Kidney (tissue), 13 donors: ENCODE measurements at regions not wholly inside any gene's neighbourhood (a gene's known extent, or its start where the extent isn't known, plus 50 kb on each side); places are given as distances from the start of the nearest gene placed in this dataset.

Experiments
- DNase-seq, 5 donors: peaks; one replicate each; pipeline ENCODE4 v3.0.0-alpha.2; 2013 to 2020
- FAIRE-seq: peaks from 2 replicates; lab custom pipeline; 2012; peaks lifted over from hg19 to GRCh38; lab: Jason Lieb, UNC
- H3K27ac ChIP-seq, 2 donors: one replicate each; pipeline ENCODE4 v1.7.0; 2013; ENCODE audit warnings: low read depth in 2 of 2, low read length in 2 of 2, inconsistent platforms in 1 of 2
- H3K27me3 ChIP-seq: one replicate; pipeline ENCODE4 v1.7.1; 2013; ENCODE audit warnings: low read length, inconsistent platforms; ENCODE audit not compliant: control insufficient read depth, insufficient read depth
- H3K36me3 ChIP-seq, 3 donors: one replicate each; pipeline versions ENCODE4 v1.7.0 to v1.7.1; 2013; ENCODE audit warnings: low read length in 3 of 3, control low read depth in 1 of 3, inconsistent platforms in 1 of 3; ENCODE audit not compliant: insufficient read depth in 3 of 3, control insufficient read depth in 2 of 3
- H3K4me1 ChIP-seq, 3 donors: one replicate each; pipeline versions ENCODE4 v1.7.0 to v1.7.1; 2013; ENCODE audit warnings: low read length in 3 of 3, inconsistent platforms in 1 of 3, low read depth in 1 of 3; ENCODE audit not compliant: control insufficient read depth in 2 of 3, insufficient read depth in 2 of 3
- H3K4me3 ChIP-seq, 3 donors: one replicate each; pipeline versions ENCODE4 v1.7.0 to v1.8.1; 2013; ENCODE audit warnings: low read length in 3 of 3, control low read depth in 1 of 3, inconsistent platforms in 1 of 3
- H3K9ac ChIP-seq, 3 donors: one replicate each; pipeline versions ENCODE4 v1.7.0 to v1.7.1; 2013; ENCODE audit warnings: low read length in 3 of 3, control low read depth in 1 of 3, inconsistent platforms in 1 of 3
- H3K9me3 ChIP-seq, 3 donors: one replicate each; pipeline versions ENCODE4 v1.7.0 to v1.7.1; 2013; ENCODE audit warnings: low read length in 3 of 3, control low read depth in 1 of 3, inconsistent platforms in 1 of 3; ENCODE audit not compliant: control insufficient read depth in 2 of 3, insufficient read depth in 1 of 3
- intact Hi-C: fragments of 100-400 bp; cut with DNase I; formaldehyde crosslinking; loops from one replicate; pipeline ENCODE4 v1.11.1; 2022
- TF ChIP-seq, protein P1 (sequence below): IDR thresholded peaks from 3 replicates; pipeline ENCODE4 v1.5.1; 2012; ENCODE audit warnings: mild to moderate bottlenecking, moderate library complexity, borderline replicate concordance; ENCODE audit not compliant: insufficient read depth; ENCODE audit errors: extremely low read depth
- donor health status: control.
- donor health status: control.
- donor health status: control.
- donor health status: control.
- donor health status: control.
- donor health status: DM: yes; HTN: yes; CAD: no.
- donor health status: Normal renal cell carcinoma (clear cell type).

DNA sequence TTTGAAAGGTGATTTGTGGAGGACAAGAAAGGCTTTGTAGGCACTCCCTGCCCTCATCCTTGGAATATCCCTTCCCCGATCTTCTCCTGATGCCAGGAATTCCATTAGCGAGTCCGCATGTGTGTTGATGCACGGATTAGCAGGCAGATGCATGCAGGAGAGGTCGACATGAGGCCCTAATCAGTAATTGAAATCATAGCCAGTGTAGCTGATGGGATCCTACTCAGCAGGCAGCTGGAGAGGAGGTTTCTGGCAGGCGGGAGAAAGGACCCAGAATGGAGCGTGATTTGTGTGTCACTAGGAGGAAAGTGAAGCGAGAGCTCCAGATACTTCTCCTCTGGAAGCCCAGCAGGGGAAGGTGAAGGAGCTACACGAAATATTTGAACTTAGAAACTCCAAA, 196.3 kb upstream of the CDH11 start:
- no peak for FAIRE-seq
- Histone ChIP-seq H3K4me1 (no peaks in the 10 kb centered on the region), H3K27me3 (no peaks in the 10 kb centered on the region), H3K4me3 (no peak overlapping the region), H3K9me3 (no peaks in the 10 kb centered on the region), H3K36me3 (no peaks in the 10 kb centered on the region), H3K9ac (no peak overlapping the region), H3K27ac (no peak overlapping the region)
- TF ChIP-seq, protein P1, sequence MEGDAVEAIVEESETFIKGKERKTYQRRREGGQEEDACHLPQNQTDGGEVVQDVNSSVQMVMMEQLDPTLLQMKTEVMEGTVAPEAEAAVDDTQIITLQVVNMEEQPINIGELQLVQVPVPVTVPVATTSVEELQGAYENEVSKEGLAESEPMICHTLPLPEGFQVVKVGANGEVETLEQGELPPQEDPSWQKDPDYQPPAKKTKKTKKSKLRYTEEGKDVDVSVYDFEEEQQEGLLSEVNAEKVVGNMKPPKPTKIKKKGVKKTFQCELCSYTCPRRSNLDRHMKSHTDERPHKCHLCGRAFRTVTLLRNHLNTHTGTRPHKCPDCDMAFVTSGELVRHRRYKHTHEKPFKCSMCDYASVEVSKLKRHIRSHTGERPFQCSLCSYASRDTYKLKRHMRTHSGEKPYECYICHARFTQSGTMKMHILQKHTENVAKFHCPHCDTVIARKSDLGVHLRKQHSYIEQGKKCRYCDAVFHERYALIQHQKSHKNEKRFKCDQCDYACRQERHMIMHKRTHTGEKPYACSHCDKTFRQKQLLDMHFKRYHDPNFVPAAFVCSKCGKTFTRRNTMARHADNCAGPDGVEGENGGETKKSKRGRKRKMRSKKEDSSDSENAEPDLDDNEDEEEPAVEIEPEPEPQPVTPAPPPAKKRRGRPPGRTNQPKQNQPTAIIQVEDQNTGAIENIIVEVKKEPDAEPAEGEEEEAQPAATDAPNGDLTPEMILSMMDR: no peak
- intact Hi-C loops: no loop called here
- no peak for DNase-seq

DNA sequence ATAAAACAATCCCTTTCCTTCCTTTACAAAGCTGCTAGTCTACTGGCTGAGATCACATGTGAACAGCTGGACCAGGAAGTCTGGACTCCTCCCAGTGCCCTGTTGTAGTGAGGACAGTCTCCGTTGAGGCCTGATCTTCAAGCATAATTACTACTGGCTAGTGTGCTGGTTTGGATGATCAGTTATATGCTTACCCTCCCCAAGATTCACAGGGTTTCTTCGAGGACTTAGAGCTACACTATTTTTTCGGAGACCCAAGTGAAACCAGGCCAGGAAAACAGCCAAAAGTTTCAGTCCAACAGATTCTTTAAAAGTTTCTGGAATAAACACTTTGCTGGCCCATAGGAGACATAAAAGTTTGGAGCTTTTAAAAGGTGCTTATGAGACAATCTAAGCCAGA, 194.9 kb upstream of the CDH11 start:
- Histone ChIP-seq H3K9ac (no peak overlapping the region), H3K4me1 (no peaks in the 10 kb centered on the region), H3K27ac (no peak overlapping the region), H3K9me3 (no peaks in the 10 kb centered on the region), H3K27me3 (no peaks in the 10 kb centered on the region), H3K36me3 (no peaks in the 10 kb centered on the region), H3K4me3 (no peak overlapping the region)
- intact Hi-C loops: no loop called here
- TF ChIP-seq, protein P1: no peak
- no peak for FAIRE-seq
- no peak for DNase-seq

- no peaks in the 10 kb centered on the region for H3K27me3 ChIP-seq
- DNase-seq (no peak), FAIRE-seq (no peak)
- H3K4me3 ChIP-seq: no peak overlapping the region
- no peaks in the 10 kb centered on the region for H3K4me1 ChIP-seq
- H3K27ac ChIP-seq: no peak overlapping the region
- no peaks in the 10 kb centered on the region for H3K36me3 ChIP-seq
- no peak overlapping the region for H3K9ac ChIP-seq
- intact Hi-C loops: no loop called here
- TF ChIP-seq, protein P1: no peak
- H3K9me3 ChIP-seq: no peaks in the 10 kb centered on the region
These were observed 193.4 kb upstream of the CDH11 start for GRCh38 chr16:65315081-65315780.

GRCh38 chr16:65314627-65315008, 192.8 kb upstream of the CDH11 start:
- Histone ChIP-seq H3K4me3 (no peak overlapping the region), H3K9me3 (no peaks in the 10 kb centered on the region), H3K27ac (no peak overlapping the region), H3K4me1 (peaks cover 0 to 4% (median 0%) of the 10 kb centered on the region in 3 donors), H3K27me3 (no peaks in the 10 kb centered on the region), H3K36me3 (no peaks in the 10 kb centered on the region), H3K9ac (no peak overlapping the region)
- TF ChIP-seq, protein P1: no peak
- DNase-seq: no peak
- intact Hi-C loops: no loop called here
- no peak for FAIRE-seq
